ENCODE measurements at regions not wholly inside any gene's neighbourhood (a gene's known extent, or its start where the extent isn't known, plus 50 kb on each side); places are given as distances from the start of the nearest gene placed in this dataset.

DNA sequence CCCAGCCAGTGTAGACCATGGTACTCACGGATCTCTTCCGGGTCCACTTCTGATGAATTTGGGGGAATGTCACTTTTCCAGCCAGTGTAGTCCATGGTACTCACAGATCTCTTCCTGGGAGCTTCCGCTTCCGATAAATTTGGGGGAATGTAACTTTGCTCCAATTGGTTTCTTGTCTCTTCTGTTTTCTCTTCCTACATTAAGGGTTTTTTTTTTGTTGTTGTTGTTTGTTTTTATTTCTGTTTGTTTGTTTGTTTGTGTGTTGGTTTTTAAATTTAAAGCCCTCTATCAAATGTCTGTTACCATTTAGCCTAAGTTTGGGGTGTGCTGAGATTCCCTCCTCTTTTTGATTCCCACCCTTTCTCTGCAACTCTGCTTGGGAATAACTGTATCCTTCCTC lies 475.8 kb upstream of the FZD8 start:
- Histone ChIP-seq H2AFZ (ENCODE audit: low read depth, low read length) (no peak overlapping the region), H3K27me3 (ENCODE audit: insufficient read depth, low read length) (no peaks in the 10 kb centered on the region), H4K20me1 (ENCODE audit: insufficient read depth, low read length) (no peaks in the 10 kb centered on the region), H3K36me3 (ENCODE audit: insufficient read depth, low read length) (no peaks in the 10 kb centered on the region), H3K4me3 (ENCODE audit: insufficient read depth, low read depth, low read length) (no peak overlapping the region), H3K9ac (ENCODE audit: low read length) (no peak overlapping the region), H3K9me3 (ENCODE audit: insufficient read depth, low read depth, low read length) (no peaks in the 10 kb centered on the region), H3K79me2 (ENCODE audit: insufficient read depth, low read length) (no peaks in the 10 kb centered on the region), H3K27ac (ENCODE audit: low read depth, low read length) (no peak overlapping the region), H3K4me1 (ENCODE audit: insufficient read depth, low read length) (peaks cover 15% of the 10 kb centered on the region), H3K4me2 (ENCODE audit: low read length) (no peak overlapping the region)
- no peaks in the 10 kb centered on the region for H3K9me3 Mint-ChIP-seq (ENCODE audit: unreplicated experiment)
- FAIRE-seq (no peak), DNase-seq (ENCODE audit: low read depth) (no peak)
- no peak overlapping the region for H3K27ac Mint-ChIP-seq (ENCODE audit: unreplicated experiment)
- H3K27me3 Mint-ChIP-seq (ENCODE audit: low read depth, unreplicated experiment): peaks cover 2% of the 10 kb centered on the region
- no peak for TF ChIP-seq EZH2 (IDR thresholded peaks at IDR 0.05; ENCODE audit: insufficient read depth, low read length)
- TF ChIP-seq, protein P1, sequence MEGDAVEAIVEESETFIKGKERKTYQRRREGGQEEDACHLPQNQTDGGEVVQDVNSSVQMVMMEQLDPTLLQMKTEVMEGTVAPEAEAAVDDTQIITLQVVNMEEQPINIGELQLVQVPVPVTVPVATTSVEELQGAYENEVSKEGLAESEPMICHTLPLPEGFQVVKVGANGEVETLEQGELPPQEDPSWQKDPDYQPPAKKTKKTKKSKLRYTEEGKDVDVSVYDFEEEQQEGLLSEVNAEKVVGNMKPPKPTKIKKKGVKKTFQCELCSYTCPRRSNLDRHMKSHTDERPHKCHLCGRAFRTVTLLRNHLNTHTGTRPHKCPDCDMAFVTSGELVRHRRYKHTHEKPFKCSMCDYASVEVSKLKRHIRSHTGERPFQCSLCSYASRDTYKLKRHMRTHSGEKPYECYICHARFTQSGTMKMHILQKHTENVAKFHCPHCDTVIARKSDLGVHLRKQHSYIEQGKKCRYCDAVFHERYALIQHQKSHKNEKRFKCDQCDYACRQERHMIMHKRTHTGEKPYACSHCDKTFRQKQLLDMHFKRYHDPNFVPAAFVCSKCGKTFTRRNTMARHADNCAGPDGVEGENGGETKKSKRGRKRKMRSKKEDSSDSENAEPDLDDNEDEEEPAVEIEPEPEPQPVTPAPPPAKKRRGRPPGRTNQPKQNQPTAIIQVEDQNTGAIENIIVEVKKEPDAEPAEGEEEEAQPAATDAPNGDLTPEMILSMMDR (IDR thresholded peaks at IDR 0.05; ENCODE audit: insufficient read depth, low read depth, low read length): no peak
- H3K36me3 Mint-ChIP-seq (ENCODE audit: low read depth, unreplicated experiment): no peaks in the 10 kb centered on the region
- H3K4me1 Mint-ChIP-seq (ENCODE audit: low read depth, unreplicated experiment): peaks cover 27% of the 10 kb centered on the region
- no peak overlapping the region for H3K4me3 Mint-ChIP-seq (ENCODE audit: unreplicated experiment)

- peaks cover 2% of the 10 kb centered on the region for H3K27me3 Mint-ChIP-seq (ENCODE audit: low read depth, unreplicated experiment)
- Histone ChIP-seq H3K27me3 (ENCODE audit: insufficient read depth, low read length) (no peaks in the 10 kb centered on the region), H4K20me1 (ENCODE audit: insufficient read depth, low read length) (no peaks in the 10 kb centered on the region), H3K27ac (ENCODE audit: low read depth, low read length) (no peak overlapping the region), H3K79me2 (ENCODE audit: insufficient read depth, low read length) (no peaks in the 10 kb centered on the region), H3K4me3 (ENCODE audit: insufficient read depth, low read depth, low read length) (no peak overlapping the region), H3K4me2 (ENCODE audit: low read length) (no peak overlapping the region), H3K36me3 (ENCODE audit: insufficient read depth, low read length) (no peaks in the 10 kb centered on the region), H3K4me1 (ENCODE audit: insufficient read depth, low read length) (peaks cover 15% of the 10 kb centered on the region), H3K9ac (ENCODE audit: low read length) (no peak overlapping the region), H2AFZ (ENCODE audit: low read depth, low read length) (no peak overlapping the region), H3K9me3 (ENCODE audit: insufficient read depth, low read depth, low read length) (no peaks in the 10 kb centered on the region)
- TF ChIP-seq, protein P1 (IDR thresholded peaks at IDR 0.05; ENCODE audit: insufficient read depth, low read depth, low read length): no peak
- no peak for TF ChIP-seq EZH2 (IDR thresholded peaks at IDR 0.05; ENCODE audit: insufficient read depth, low read length)
- H3K36me3 Mint-ChIP-seq (ENCODE audit: low read depth, unreplicated experiment): no peaks in the 10 kb centered on the region
- H3K27ac Mint-ChIP-seq (ENCODE audit: unreplicated experiment): no peak overlapping the region
- peaks cover 27% of the 10 kb centered on the region for H3K4me1 Mint-ChIP-seq (ENCODE audit: low read depth, unreplicated experiment)
- no peaks in the 10 kb centered on the region for H3K9me3 Mint-ChIP-seq (ENCODE audit: unreplicated experiment)
- FAIRE-seq (no peak), DNase-seq (ENCODE audit: low read depth) (no peak)
- H3K4me3 Mint-ChIP-seq (ENCODE audit: unreplicated experiment): no peak overlapping the region
Measured at GRCh38 chr10:36117231-36117630, 475.1 kb upstream of the FZD8 start.

DNA sequence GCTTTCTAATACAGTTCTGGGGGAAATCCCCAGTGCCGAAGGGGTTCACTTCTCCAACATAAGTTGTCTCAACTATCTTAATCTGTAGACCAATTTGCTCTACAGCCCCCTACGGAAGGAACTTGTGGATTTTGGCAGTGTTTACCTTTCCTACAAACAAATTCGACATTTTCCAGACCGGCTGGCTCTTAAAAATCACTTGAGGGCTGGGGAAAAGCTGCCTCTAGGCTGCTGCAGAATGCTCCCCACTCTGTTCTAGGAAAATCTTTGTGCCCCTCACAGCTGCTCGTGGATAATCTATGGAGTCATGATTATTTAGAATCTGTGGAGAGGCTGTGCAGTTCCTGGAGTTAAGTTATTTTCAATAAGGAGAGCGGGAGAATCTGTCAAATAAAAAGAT lies 474.6 kb upstream of the FZD8 start:
- H3K79me2 ChIP-seq (ENCODE audit: insufficient read depth, low read length): no peaks in the 10 kb centered on the region
- H3K27me3 ChIP-seq (ENCODE audit: insufficient read depth, low read length): no peaks in the 10 kb centered on the region
- H3K27ac ChIP-seq (ENCODE audit: low read depth, low read length): no peak overlapping the region
- H4K20me1 ChIP-seq (ENCODE audit: insufficient read depth, low read length): no peaks in the 10 kb centered on the region
- no peak overlapping the region for H3K4me3 ChIP-seq (ENCODE audit: insufficient read depth, low read depth, low read length)
- H3K4me1 ChIP-seq (ENCODE audit: insufficient read depth, low read length): peaks cover 15% of the 10 kb centered on the region
- H3K9me3 ChIP-seq (ENCODE audit: insufficient read depth, low read depth, low read length): no peaks in the 10 kb centered on the region
- H3K9ac ChIP-seq (ENCODE audit: low read length): no peak overlapping the region
- H3K27ac Mint-ChIP-seq (ENCODE audit: unreplicated experiment): no peak overlapping the region
- H3K36me3 Mint-ChIP-seq (ENCODE audit: low read depth, unreplicated experiment): no peaks in the 10 kb centered on the region
- H3K27me3 Mint-ChIP-seq (ENCODE audit: low read depth, unreplicated experiment): peaks cover 2% of the 10 kb centered on the region
- peak overlapping the region; percentile 33 for H2AFZ ChIP-seq (ENCODE audit: low read depth, low read length)
- H3K4me3 Mint-ChIP-seq (ENCODE audit: unreplicated experiment): no peak overlapping the region
- no peaks in the 10 kb centered on the region for H3K36me3 ChIP-seq (ENCODE audit: insufficient read depth, low read length)
- no peaks in the 10 kb centered on the region for H3K9me3 Mint-ChIP-seq (ENCODE audit: unreplicated experiment)
- DNase-seq (ENCODE audit: low read depth) (no peak), FAIRE-seq (no peak)
- TF ChIP-seq, protein P1 (IDR thresholded peaks at IDR 0.05; ENCODE audit: insufficient read depth, low read depth, low read length): no peak
- no peak for TF ChIP-seq EZH2 (IDR thresholded peaks at IDR 0.05; ENCODE audit: insufficient read depth, low read length)
- H3K4me2 ChIP-seq (ENCODE audit: low read length): no peak overlapping the region
- peaks cover 27% of the 10 kb centered on the region for H3K4me1 Mint-ChIP-seq (ENCODE audit: low read depth, unreplicated experiment)

Measured in astrocyte (in vitro differentiated cells and primary cell).